MM.1S (cell line): ENCODE measurements at regions not wholly inside any gene's neighbourhood (a gene's known extent, or its start where the extent isn't known, plus 50 kb on each side); places are given as distances from the start of the nearest gene placed in this dataset.

ENCODE experiments used
- EZH2 ChIP-seq: fragments of 300-600 bp; sonication (generic); optimal IDR thresholded peaks from 2 replicates; pipeline ENCODE3; 2017; ENCODE audit warnings: low read depth, mild to moderate bottlenecking, antibody characterized with exemption, low read length, mixed read lengths
- EZH2phosphoT487 ChIP-seq: fragments of 300-600 bp; sonication (generic); IDR thresholded peaks from 2 replicates; pipeline ENCODE4 v1.6.1; 2018; ENCODE audit warnings: antibody characterized with exemption, low read length
- TF ChIP-seq, protein P1 (sequence below): fragments of 300-600 bp; sonication (generic); IDR thresholded peaks from 2 replicates; pipeline ENCODE4 v1.5.1; 2016; ENCODE audit warnings: antibody characterized with exemption, low read length, mixed read lengths

DNA sequence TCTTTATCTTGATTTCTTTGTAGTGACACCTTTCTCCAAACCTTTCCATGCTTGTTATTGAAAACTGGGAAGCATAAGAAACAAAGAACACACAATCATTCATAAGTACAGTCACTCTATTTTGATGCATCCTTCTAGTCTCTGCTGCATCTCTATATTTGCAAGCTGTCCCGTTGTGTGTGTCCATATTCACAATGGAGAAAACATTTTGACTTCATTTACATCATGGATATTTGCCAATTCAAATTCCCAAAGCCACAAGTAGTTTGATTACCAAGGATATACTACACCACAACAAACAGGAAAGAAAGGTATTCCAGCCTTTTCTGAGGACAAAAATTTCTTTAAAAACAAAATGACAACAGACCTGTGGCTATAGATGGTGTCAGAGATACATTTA lies 673.8 kb downstream of the STIM2 start:
- TF ChIP-seq, protein P1, sequence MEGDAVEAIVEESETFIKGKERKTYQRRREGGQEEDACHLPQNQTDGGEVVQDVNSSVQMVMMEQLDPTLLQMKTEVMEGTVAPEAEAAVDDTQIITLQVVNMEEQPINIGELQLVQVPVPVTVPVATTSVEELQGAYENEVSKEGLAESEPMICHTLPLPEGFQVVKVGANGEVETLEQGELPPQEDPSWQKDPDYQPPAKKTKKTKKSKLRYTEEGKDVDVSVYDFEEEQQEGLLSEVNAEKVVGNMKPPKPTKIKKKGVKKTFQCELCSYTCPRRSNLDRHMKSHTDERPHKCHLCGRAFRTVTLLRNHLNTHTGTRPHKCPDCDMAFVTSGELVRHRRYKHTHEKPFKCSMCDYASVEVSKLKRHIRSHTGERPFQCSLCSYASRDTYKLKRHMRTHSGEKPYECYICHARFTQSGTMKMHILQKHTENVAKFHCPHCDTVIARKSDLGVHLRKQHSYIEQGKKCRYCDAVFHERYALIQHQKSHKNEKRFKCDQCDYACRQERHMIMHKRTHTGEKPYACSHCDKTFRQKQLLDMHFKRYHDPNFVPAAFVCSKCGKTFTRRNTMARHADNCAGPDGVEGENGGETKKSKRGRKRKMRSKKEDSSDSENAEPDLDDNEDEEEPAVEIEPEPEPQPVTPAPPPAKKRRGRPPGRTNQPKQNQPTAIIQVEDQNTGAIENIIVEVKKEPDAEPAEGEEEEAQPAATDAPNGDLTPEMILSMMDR, result no peak
- TF ChIP-seq EZH2 (no peak), EZH2phosphoT487 (no peak)
